Gastroesophageal sphincter (tissue), 3 donors: ENCODE measurements at regions not wholly inside any gene's neighbourhood (a gene's known extent, or its start where the extent isn't known, plus 50 kb on each side); places are given as distances from the start of the nearest gene placed in this dataset.
"Not testable (repeated sequence)": the region's sequence is repeated elsewhere in the genome, so short reads cannot be mapped to it uniquely, and the experiment has no call there.

Experiments used
- CTCF ChIP-seq, 4 experiments: fragments of 200-600 bp in 2 of 4; fragments of 450-650 bp in 2 of 4; sonication (generic) in 1 of 4; IDR thresholded peaks; one replicate each; pipeline ENCODE4 v1.5.1; 2017 to 2019; ENCODE audit warnings: antibody characterized with exemption in 4 of 4, mild to moderate bottlenecking in 2 of 4, moderate library complexity in 2 of 4
- EP300 ChIP-seq: sonication (generic); formaldehyde crosslinking; IDR thresholded peaks from one replicate; pipeline ENCODE4 v1.6.1; 2017; ENCODE audit warnings: antibody characterized with exemption, mild to moderate bottlenecking
- POLR2A ChIP-seq, 2 donors: fragments of 450-650 bp; IDR thresholded peaks; one replicate each; pipeline ENCODE4 v1.6.1; 2017; ENCODE audit warnings: antibody characterized with exemption in 2 of 2, mild to moderate bottlenecking in 2 of 2, moderate library complexity in 1 of 2
- POLR2AphosphoS5 ChIP-seq: sonication (generic); formaldehyde crosslinking; IDR thresholded peaks from one replicate; pipeline ENCODE4 v1.6.1; 2017; ENCODE audit warnings: antibody characterized with exemption

GRCh38 chr1:148245443-148245842, 93.4 kb upstream of the NBPF11 start:
- TF ChIP-seq CTCF (IDR thresholded peaks at IDR 0.05); POLR2A (IDR thresholded peaks at IDR 0.05); EP300; POLR2AphosphoS5: not testable (repeated sequence)
